GM19463 (cell line): ENCODE measurements at regions not wholly inside any gene's neighbourhood (a gene's known extent, or its start where the extent isn't known, plus 50 kb on each side); places are given as distances from the start of the nearest gene placed in this dataset.

Experiments used
- ATAC-seq: cut with Tn5 transposase; IDR thresholded peaks from one replicate; pipeline ENCODE4 v1.9.1; 2021; ENCODE audit warnings: mild to moderate bottlenecking, moderate library complexity; ENCODE audit not compliant: unreplicated experiment

DNA sequence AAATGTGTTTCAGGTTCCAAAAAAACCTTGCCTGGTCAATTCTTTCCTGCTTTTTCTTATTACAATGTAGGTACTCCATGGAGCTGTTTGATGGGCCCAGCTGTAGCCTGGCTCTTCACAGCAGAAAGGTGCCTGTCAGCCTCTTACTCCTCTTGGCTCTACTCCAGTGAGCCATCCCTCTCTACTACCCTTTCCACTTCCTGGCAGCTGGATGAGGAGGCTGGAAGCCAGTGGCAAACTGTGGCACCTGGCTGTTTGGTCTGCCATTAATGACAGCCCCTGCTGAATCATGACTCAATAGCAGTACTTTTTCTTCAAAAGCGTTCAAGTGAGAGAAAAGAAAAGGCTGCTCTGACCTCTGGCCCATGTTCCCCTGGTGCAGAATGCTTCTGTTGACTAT is 618.1 kb downstream of the PYDC2 start:
- ATAC-seq, result no peak

DNA sequence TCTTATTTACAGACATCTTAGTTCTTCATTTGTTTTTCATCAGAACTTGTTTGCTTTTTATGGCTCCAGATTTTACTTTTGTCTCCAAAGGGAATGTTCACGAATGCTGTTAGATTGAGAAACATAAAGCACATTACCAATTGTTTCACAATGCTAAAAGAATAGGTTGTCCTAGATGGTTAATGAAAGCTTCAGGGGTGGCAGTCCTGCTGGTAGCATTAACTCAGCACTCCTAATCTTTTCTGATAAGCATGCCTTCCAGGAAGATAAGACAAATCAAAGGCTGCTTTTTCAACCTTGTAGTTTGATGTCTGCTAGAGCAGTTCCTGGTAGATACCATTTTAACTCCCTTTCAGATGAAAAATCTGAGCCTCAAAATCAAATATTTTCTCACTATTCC is 619.4 kb downstream of the PYDC2 start:
- no peak for ATAC-seq

DNA sequence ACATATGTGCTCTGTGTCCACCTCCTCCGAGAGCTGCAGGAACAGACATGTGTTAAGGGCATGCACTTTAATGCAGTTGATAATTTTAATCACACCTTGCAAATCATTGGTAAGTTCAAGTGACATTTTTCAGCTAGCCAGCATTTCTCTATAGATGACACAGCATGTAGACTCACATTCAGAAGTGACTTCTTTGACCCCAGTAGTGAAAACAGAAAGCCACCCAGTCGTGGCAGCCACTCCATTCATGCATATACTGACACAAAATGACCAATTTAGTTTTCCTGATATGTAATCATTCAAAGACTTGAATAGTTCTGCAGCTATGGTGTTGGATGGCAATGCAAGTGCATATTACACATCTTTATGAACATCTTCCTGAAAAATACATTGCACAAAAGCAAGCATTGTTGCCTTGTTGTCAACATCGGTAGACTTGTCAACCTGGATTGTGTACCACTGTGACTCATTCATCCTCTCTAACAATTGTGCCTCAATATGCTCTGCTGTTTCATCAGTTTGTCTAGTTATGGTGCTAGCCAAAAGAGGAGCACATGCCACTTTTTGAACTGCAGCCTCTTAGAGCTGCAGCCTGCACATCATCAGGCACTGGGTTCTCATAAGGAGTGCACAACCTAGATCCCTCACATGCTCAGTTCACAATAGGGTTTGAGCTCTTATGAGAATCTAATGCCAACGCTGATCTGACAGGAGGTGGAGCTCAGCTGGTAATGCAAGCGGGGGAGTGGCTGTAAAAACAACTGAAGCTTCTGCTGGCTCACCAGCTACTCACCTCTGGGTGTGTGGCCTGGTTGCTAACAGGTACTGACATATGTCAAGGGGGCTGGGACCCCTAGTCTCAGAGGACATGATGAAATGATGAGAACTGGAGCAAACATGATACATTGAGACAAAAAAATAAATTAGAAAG is 622.0 kb downstream of the PYDC2 start:
- peak; percentile 96 for ATAC-seq
